B cell (primary cell): ENCODE measurements at regions not wholly inside any gene's neighbourhood (a gene's known extent, or its start where the extent isn't known, plus 50 kb on each side); places are given as distances from the start of the nearest gene placed in this dataset.

Experiments used
- ATAC-seq: fragments of 200-7000 bp; cut with Tn5 transposase; one replicate; pipeline ENCODE4 v1.10.0; 2021; ENCODE audit warnings: low read depth, mild to moderate bottlenecking, moderate number of reproducible peaks, moderate library complexity
- CTCF ChIA-PET: fragments of 350-600 bp; sonication (Branson Sonifier 250); formaldehyde crosslinking; loops from one replicate; lab custom pipeline; 2021; ENCODE audit warnings: antibody characterized with exemption, inconsistent platforms; lab: Charles Lee
- POLR2A ChIA-PET: fragments of 350-600 bp; sonication (Branson Sonifier 250); formaldehyde crosslinking; loops from one replicate; lab custom pipeline; 2021; ENCODE audit warnings: antibody characterized with exemption; lab: Charles Lee
- DNase-seq: peaks from one replicate; pipeline ENCODE4 v3.0.0; 2013
- H2AFZ ChIP-seq: 2 replicates; pipeline ENCODE4 v1.6.1; 2012; ENCODE audit warnings: mild to moderate bottlenecking, low read depth, low read length; ENCODE audit not compliant: insufficient read depth, poor library complexity, severe bottlenecking
- H3K27ac ChIP-seq, 2 donors: 1 replicate in 1 of 2; 2 replicates in 1 of 2; pipeline ENCODE4 v1.5.1; 2012 to 2013; ENCODE audit warnings: low read length in 2 of 2, mild to moderate bottlenecking in 2 of 2, moderate library complexity in 1 of 2
- H3K27me3 ChIP-seq, 4 experiments: fragments of 200-600 bp in 1 of 4; sonication (generic) in 1 of 4; replicated peaks in 1 of 4; 1 replicate in 2 of 4; 2 replicates in 2 of 4; pipeline versions ENCODE4 v1.6.1 to v1.7.0; 2013 to 2016; ENCODE audit warnings: low read length in 3 of 4, mild to moderate bottlenecking in 2 of 4, mixed read lengths in 1 of 4, moderate library complexity in 1 of 4; ENCODE audit not compliant: insufficient read depth in 4 of 4, control insufficient read depth in 3 of 4; ENCODE audit errors: control extremely low read depth in 1 of 4
- H3K36me3 ChIP-seq, 2 experiments: replicated peaks in 1 of 2; 1 replicate in 1 of 2; 2 replicates in 1 of 2; pipeline versions ENCODE4 v1.6.1 to v1.7.1; 2013; ENCODE audit warnings: low read length in 1 of 2; ENCODE audit not compliant: insufficient read depth in 2 of 2, control insufficient read depth in 1 of 2; ENCODE audit errors: control extremely low read depth in 1 of 2, extremely low read depth in 1 of 2
- H3K4me1 ChIP-seq, 2 donors: fragments of 200-600 bp in 1 of 2; sonication (generic) in 1 of 2; 1 replicate in 1 of 2; 2 replicates in 1 of 2; pipeline versions ENCODE4 v1.5.1 to v1.6.1; 2013 to 2017; ENCODE audit warnings: low read length in 2 of 2; ENCODE audit not compliant: control insufficient read depth in 2 of 2, insufficient read depth in 2 of 2
- H3K4me2 ChIP-seq: replicated peaks from 2 replicates; pipeline ENCODE3; 2012; ENCODE audit warnings: mild to moderate bottlenecking, low read depth, low read length; ENCODE audit not compliant: poor library complexity, severe bottlenecking
- H3K4me3 ChIP-seq, 5 experiments: fragments of 200-600 bp in 1 of 5; sonication (generic) in 1 of 5; 1 replicate in 3 of 5; 2 replicates in 2 of 5; pipeline versions ENCODE4 v1.5.1 to v1.7.0; 2011 to 2016; ENCODE audit warnings: low read length in 4 of 5, mild to moderate bottlenecking in 4 of 5, low read depth in 2 of 5, control low read depth in 1 of 5, moderate library complexity in 1 of 5; ENCODE audit not compliant: insufficient read depth in 1 of 5; ENCODE audit errors: control extremely low read depth in 1 of 5, extremely low read depth in 1 of 5
- H3K79me2 ChIP-seq: fragments of 200-600 bp; sonication (generic); one replicate; pipeline ENCODE4 v1.6.0; 2016; ENCODE audit warnings: low read length; ENCODE audit not compliant: control insufficient read depth, insufficient read depth
- H3K9ac ChIP-seq: fragments of 200-600 bp; sonication (generic); 2 replicates; pipeline ENCODE4 v1.6.1; 2017; ENCODE audit warnings: mild to moderate bottlenecking, low read length, moderate library complexity
- H3K9me3 ChIP-seq, 3 donors: one replicate each; pipeline versions ENCODE4 v1.6.1 to v1.7.1; 2013; ENCODE audit warnings: low read length in 2 of 3; ENCODE audit not compliant: control insufficient read depth in 2 of 3, insufficient read depth in 1 of 3; ENCODE audit errors: control extremely low read depth in 1 of 3
- H4K20me1 ChIP-seq: 2 replicates; pipeline ENCODE4 v1.6.0; 2012; ENCODE audit warnings: mild to moderate bottlenecking, low read length; ENCODE audit not compliant: insufficient read depth, control insufficient read depth, poor library complexity, severe bottlenecking
- H3K27ac Mint-ChIP-seq: one replicate; pipeline ENCODE4 v1.8.0; 2021; ENCODE audit warnings: mixed read lengths
- H3K27me3 Mint-ChIP-seq: one replicate; pipeline ENCODE4 v1.8.0; 2021; ENCODE audit warnings: mixed read lengths
- H3K4me1 Mint-ChIP-seq: one replicate; pipeline ENCODE4 v1.8.0; 2021; ENCODE audit warnings: mixed read lengths
- H3K4me3 Mint-ChIP-seq: one replicate; pipeline ENCODE4 v1.8.0; 2021; ENCODE audit warnings: mixed read lengths
- H3K9me3 Mint-ChIP-seq: one replicate; pipeline ENCODE4 v1.8.0; 2022; ENCODE audit warnings: mixed read lengths; ENCODE audit not compliant: insufficient read depth
- EZH2 ChIP-seq: IDR thresholded peaks from 2 replicates; pipeline ENCODE4 v1.6.1; 2012; ENCODE audit warnings: borderline replicate concordance, low read depth, mild to moderate bottlenecking, moderate library complexity, low read length; ENCODE audit not compliant: insufficient read depth, poor library complexity, severe bottlenecking
- WGBS: methylation state at CpG from one replicate; pipeline ENCODE4 v1.1.5; 2013; ENCODE audit warnings: missing lambda C conversion rate; ENCODE audit not compliant: insufficient coverage; 5-methylcytosine and 5-hydroxymethylcytosine counted together
- intact Hi-C: fragments of 100-400 bp; cut with micrococcal nuclease; formaldehyde crosslinking; loops from one replicate; pipeline ENCODE4 v1.10.0; 2022
- TF ChIP-seq, protein P1 (sequence below): fragments of 200-600 bp; IDR thresholded peaks from one replicate; pipeline ENCODE4 v1.8.0; 2022; ENCODE audit warnings: antibody characterized with exemption, mild to moderate bottlenecking

DNA sequence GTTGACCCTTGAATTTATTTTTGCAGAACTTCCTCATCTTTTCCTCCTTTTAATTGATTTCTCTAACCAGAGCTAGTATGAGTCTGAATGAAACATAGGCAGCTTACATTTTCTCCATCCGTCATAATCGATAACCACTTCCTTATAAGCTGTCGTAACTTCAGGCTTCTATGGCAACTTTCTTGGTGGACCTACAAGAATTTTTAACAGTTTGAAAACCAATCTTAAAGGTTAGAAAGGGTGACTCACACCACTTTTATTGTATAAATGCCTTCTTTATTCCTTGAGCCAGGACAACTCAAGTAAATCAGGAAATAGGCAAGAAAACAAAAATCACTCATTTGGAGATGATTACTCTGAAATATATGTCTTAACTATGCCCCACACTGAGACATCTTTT lies 105.7 kb upstream of the KL start:
- ChIA-PET POLR2A (no interaction called here), CTCF (no interaction called here)
- ATAC-seq (no peak), DNase-seq (no peak)
- Mint-ChIP-seq H3K4me1 (peaks cover 5% of the 10 kb centered on the region), H3K27me3 (peaks cover 5% of the 10 kb centered on the region), H3K9me3 (no peaks in the 10 kb centered on the region), H3K27ac (no peak overlapping the region), H3K4me3 (no peak overlapping the region)
- intact Hi-C loops, result no loop called here
- Histone ChIP-seq H2AFZ (no peak overlapping the region), H3K27ac (no peak overlapping the region), H3K36me3 (no peaks in the 10 kb centered on the region), H3K79me2 (no peaks in the 10 kb centered on the region), H3K4me2 (no peak overlapping the region), H4K20me1 (no peaks in the 10 kb centered on the region), H3K9me3 (no peaks in the 10 kb centered on the region), H3K27me3 (peaks cover 0 to 2% (median 0%) of the 10 kb centered on the region in 4 experiments), H3K4me1 (peaks cover 0 to 5% of the 10 kb centered on the region in 2 donors), H3K4me3 (no peak overlapping the region), H3K9ac (no peak overlapping the region)
- TF ChIP-seq EZH2, result no peak
- TF ChIP-seq, protein P1, sequence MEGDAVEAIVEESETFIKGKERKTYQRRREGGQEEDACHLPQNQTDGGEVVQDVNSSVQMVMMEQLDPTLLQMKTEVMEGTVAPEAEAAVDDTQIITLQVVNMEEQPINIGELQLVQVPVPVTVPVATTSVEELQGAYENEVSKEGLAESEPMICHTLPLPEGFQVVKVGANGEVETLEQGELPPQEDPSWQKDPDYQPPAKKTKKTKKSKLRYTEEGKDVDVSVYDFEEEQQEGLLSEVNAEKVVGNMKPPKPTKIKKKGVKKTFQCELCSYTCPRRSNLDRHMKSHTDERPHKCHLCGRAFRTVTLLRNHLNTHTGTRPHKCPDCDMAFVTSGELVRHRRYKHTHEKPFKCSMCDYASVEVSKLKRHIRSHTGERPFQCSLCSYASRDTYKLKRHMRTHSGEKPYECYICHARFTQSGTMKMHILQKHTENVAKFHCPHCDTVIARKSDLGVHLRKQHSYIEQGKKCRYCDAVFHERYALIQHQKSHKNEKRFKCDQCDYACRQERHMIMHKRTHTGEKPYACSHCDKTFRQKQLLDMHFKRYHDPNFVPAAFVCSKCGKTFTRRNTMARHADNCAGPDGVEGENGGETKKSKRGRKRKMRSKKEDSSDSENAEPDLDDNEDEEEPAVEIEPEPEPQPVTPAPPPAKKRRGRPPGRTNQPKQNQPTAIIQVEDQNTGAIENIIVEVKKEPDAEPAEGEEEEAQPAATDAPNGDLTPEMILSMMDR, result no peak
- no CpG with 5 or more reads among the region's 3 CpGs for WGBS

DNA sequence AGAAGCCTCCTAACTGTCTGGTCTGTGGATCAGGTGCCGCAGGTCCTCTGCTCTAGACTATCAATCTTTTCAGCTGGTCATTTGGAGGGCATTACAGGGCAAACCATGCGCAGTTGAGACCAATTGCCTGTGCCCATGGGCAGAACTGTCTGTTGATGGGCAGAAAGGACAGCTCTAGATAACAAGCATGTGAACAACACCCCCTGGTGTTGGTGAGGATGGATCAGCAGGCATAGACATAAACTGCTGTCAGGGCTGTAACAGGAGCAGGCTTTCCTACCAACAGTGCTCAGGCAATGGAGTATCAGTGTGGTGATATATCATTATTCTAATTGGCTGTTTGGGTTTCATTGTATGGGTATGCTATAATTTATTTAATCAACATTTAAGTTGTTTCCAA lies 104.7 kb upstream of the KL start:
- H2AFZ ChIP-seq, result no peak overlapping the region
- no peaks in the 10 kb centered on the region for H3K9me3 Mint-ChIP-seq
- CTCF ChIA-PET, result no interaction called here

More for the DNA sequence above, 104.7 kb upstream of the KL start:
- WGBS, result 100% methylated on average over 2 of the region's 2 CpGs
- DNase-seq (peak; percentile 10), ATAC-seq (no peak)
- H3K27me3 ChIP-seq, result peaks cover 0 to 2% (median 0%) of the 10 kb centered on the region in 4 experiments
- H3K4me2 ChIP-seq, result no peak overlapping the region
- H3K4me3 ChIP-seq, result no peak overlapping the region
- Mint-ChIP-seq H3K4me3 (no peak overlapping the region), H3K27ac (no peak overlapping the region), H3K27me3 (peaks cover 8% of the 10 kb centered on the region), H3K4me1 (no peaks in the 10 kb centered on the region)
- intact Hi-C loops, result no loop called here
- H3K9me3 ChIP-seq, result no peaks in the 10 kb centered on the region
- H3K27ac ChIP-seq, result no peak overlapping the region
- TF ChIP-seq EZH2, result no peak
- TF ChIP-seq, protein P1, result no peak
- no peaks in the 10 kb centered on the region for H3K79me2 ChIP-seq
- no peak overlapping the region for H3K9ac ChIP-seq
- no peaks in the 10 kb centered on the region for H3K4me1 ChIP-seq
- no peaks in the 10 kb centered on the region for H3K36me3 ChIP-seq
- no peaks in the 10 kb centered on the region for H4K20me1 ChIP-seq
- POLR2A ChIA-PET, result no interaction called here
